Neuron (in vitro differentiated cells): ENCODE measurements at regions not wholly inside any gene's neighbourhood (a gene's known extent, or its start where the extent isn't known, plus 50 kb on each side); places are given as distances from the start of the nearest gene placed in this dataset.

Experiments
- H2AFZ ChIP-seq: one replicate; pipeline ENCODE4 v1.6.1; 2013; ENCODE audit warnings: low read depth, mild to moderate bottlenecking, inconsistent platforms, low read length, moderate library complexity
- H3K27me3 ChIP-seq: one replicate; pipeline ENCODE4 v1.6.1; 2013; ENCODE audit warnings: low read length; ENCODE audit not compliant: insufficient read depth
- H3K36me3 ChIP-seq: one replicate; pipeline ENCODE4 v1.6.1; 2013; ENCODE audit warnings: low read length; ENCODE audit not compliant: insufficient read depth
- H3K4me1 ChIP-seq: one replicate; pipeline ENCODE4 v1.6.1; 2013; ENCODE audit warnings: low read length; ENCODE audit not compliant: insufficient read depth
- H3K4me3 ChIP-seq: 2 replicates; pipeline ENCODE4 v1.5.1; 2013; ENCODE audit warnings: mild to moderate bottlenecking, low read length, moderate library complexity
- H3K9me3 ChIP-seq: one replicate; pipeline ENCODE4 v1.6.1; 2013; ENCODE audit warnings: low read length

- H3K4me3 ChIP-seq, result no peak overlapping the region
- H3K9me3 ChIP-seq, result no peaks in the 10 kb centered on the region
- H3K27me3 ChIP-seq, result no peaks in the 10 kb centered on the region
- H3K4me1 ChIP-seq, result no peaks in the 10 kb centered on the region
- H3K36me3 ChIP-seq, result no peaks in the 10 kb centered on the region
- H2AFZ ChIP-seq, result no peak overlapping the region
Observed at GRCh38 chr5:89759802-89760201, 649.8 kb downstream of the CETN3 start.

DNA sequence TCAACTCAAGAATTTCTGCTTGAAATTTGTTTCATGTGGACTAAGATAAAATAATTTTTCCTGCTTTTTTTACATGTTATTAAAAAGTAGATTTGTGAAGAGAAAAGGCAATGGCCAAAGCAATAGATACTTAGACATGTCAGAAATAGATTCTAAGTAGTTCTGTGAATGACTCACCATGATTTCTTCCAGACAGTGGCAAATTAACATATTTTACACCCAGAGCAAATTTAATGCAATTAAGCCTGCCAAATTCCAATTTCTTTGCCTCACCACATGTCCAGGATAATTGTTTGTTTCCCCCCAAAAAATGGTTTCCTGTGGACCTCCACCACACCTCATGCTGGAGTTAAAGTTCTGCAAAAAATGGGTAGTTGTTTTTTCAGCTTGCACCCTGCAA is 651.4 kb downstream of the CETN3 start:
- Histone ChIP-seq H2AFZ (no peak overlapping the region), H3K4me3 (no peak overlapping the region), H3K27me3 (no peaks in the 10 kb centered on the region), H3K4me1 (no peaks in the 10 kb centered on the region), H3K36me3 (no peaks in the 10 kb centered on the region), H3K9me3 (no peaks in the 10 kb centered on the region)

DNA sequence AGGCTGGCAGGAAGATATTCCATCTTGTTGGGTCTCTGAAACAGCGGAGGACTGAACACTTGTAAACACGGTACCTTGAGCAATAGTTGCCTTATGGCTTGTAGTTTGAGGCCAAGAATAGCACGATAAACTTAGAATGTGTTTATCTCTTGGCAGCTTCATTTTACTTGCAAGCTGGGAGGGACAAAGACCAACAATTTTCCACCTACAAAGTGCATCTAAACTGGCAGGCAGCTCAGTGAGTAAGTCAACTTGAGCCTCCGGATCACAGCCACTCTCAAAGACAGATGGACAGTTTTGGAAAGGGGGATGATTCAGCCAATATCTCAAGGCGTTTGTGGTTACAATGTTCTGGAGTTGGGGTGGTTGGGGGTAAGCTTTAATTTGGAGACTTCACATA is 652.6 kb downstream of the CETN3 start:
- Histone ChIP-seq H3K4me1 (no peaks in the 10 kb centered on the region), H3K36me3 (no peaks in the 10 kb centered on the region), H3K4me3 (no peak overlapping the region), H2AFZ (no peak overlapping the region), H3K27me3 (no peaks in the 10 kb centered on the region), H3K9me3 (no peaks in the 10 kb centered on the region)

DNA sequence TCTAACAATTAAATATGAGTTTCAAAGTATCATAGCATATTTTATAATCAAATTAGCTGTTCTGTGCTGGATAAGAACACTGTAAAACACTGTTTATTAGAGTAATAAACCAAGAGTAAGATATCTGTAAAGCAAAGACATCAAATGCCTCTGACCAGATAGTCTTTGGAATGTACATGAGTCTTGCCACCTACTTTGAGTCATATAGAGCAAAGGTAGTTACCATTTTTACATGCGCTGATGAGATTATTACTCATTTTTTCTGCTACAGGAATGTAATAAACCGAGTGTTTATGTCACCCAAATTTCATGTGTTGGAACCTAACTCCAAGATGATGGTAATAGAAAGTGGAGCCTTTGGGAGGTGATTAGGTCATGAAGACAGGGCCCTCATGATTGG is 654.5 kb downstream of the CETN3 start:
- Histone ChIP-seq H3K27me3 (no peaks in the 10 kb centered on the region), H3K36me3 (no peaks in the 10 kb centered on the region), H3K4me1 (no peaks in the 10 kb centered on the region), H3K4me3 (no peak overlapping the region), H2AFZ (no peak overlapping the region), H3K9me3 (no peaks in the 10 kb centered on the region)

- H3K4me1 ChIP-seq, result no peaks in the 10 kb centered on the region
- H2AFZ ChIP-seq, result no peak overlapping the region
- no peaks in the 10 kb centered on the region for H3K27me3 ChIP-seq
- H3K36me3 ChIP-seq, result no peaks in the 10 kb centered on the region
- H3K9me3 ChIP-seq, result no peaks in the 10 kb centered on the region
- H3K4me3 ChIP-seq, result no peak overlapping the region
Observed at GRCh38 chr5:89735082-89735481, 674.5 kb downstream of the CETN3 start.

DNA sequence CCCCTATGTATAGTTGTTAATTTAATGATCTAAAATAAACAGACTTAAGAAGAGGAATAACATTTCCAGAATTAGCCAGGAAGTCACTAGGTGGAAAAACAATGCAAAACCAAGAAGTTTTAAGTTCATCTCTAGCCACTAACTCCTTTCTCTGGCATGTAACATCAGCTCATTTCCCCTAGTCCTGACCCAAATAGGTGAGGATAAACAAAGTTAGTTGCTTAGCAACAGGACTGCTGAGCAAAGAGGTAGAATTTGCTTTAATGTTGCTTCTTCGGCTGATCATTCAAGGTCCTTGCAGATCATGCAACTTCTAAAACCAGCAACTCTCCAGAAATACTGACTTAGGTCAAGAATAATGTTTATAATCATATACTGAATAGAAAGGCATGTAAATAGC is 675.8 kb downstream of the CETN3 start:
- Histone ChIP-seq H3K36me3 (no peaks in the 10 kb centered on the region), H2AFZ (no peak overlapping the region), H3K4me1 (no peaks in the 10 kb centered on the region), H3K4me3 (no peak overlapping the region), H3K27me3 (no peaks in the 10 kb centered on the region), H3K9me3 (no peaks in the 10 kb centered on the region)

- H3K4me3 ChIP-seq, result no peak overlapping the region
- H3K4me1 ChIP-seq, result peaks cover 3% of the 10 kb centered on the region
- H3K27me3 ChIP-seq, result no peaks in the 10 kb centered on the region
- no peak overlapping the region for H2AFZ ChIP-seq
- H3K36me3 ChIP-seq, result no peaks in the 10 kb centered on the region
- no peaks in the 10 kb centered on the region for H3K9me3 ChIP-seq
Observed at GRCh38 chr5:89729623-89730301, 679.8 kb downstream of the CETN3 start.

DNA sequence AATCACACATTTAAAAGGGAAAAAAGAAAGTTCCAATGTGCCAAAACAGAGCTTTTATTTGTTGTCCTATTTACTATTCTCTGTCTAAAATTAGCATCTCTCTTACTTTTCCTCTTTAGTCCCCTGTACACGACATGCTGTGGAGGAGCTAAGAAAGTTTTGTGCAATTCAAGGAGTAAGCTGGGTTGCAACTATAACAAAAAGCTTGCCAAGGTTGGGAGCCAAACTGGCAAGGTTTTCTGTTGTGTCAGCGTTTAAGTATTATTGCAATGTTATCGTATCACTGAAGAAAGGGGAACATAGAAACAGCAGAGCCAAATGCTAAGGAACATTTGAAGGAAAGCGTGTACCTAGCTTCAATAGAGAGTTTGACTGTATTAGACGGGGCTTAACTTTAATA is 680.8 kb downstream of the CETN3 start:
- H2AFZ ChIP-seq, result no peak overlapping the region

GRCh38 chr5:89728134-89728533 is 681.4 kb downstream of the CETN3 start:
- Histone ChIP-seq H3K4me3 (no peak overlapping the region), H3K27me3 (no peaks in the 10 kb centered on the region), H2AFZ (no peak overlapping the region), H3K4me1 (peaks cover 3% of the 10 kb centered on the region), H3K9me3 (no peaks in the 10 kb centered on the region), H3K36me3 (no peaks in the 10 kb centered on the region)

More for the DNA sequence above, 680.8 kb downstream of the CETN3 start:
- Histone ChIP-seq H3K4me1 (peaks cover 3% of the 10 kb centered on the region), H3K9me3 (no peaks in the 10 kb centered on the region), H3K27me3 (no peaks in the 10 kb centered on the region), H3K36me3 (no peaks in the 10 kb centered on the region), H3K4me3 (no peak overlapping the region)

GRCh38 chr5:89724379-89725095 is 685.0 kb downstream of the CETN3 start:
- H3K27me3 ChIP-seq, result no peaks in the 10 kb centered on the region
- no peak overlapping the region for H2AFZ ChIP-seq
- H3K4me1 ChIP-seq, result peaks cover 3% of the 10 kb centered on the region
- no peaks in the 10 kb centered on the region for H3K9me3 ChIP-seq
- no peaks in the 10 kb centered on the region for H3K36me3 ChIP-seq
- no peak overlapping the region for H3K4me3 ChIP-seq

GRCh38 chr5:89723907-89724306 is 685.6 kb downstream of the CETN3 start:
- Histone ChIP-seq H3K4me3 (no peak overlapping the region), H3K9me3 (no peaks in the 10 kb centered on the region), H3K36me3 (no peaks in the 10 kb centered on the region), H2AFZ (no peak overlapping the region), H3K4me1 (peaks cover 3% of the 10 kb centered on the region), H3K27me3 (no peaks in the 10 kb centered on the region)

DNA sequence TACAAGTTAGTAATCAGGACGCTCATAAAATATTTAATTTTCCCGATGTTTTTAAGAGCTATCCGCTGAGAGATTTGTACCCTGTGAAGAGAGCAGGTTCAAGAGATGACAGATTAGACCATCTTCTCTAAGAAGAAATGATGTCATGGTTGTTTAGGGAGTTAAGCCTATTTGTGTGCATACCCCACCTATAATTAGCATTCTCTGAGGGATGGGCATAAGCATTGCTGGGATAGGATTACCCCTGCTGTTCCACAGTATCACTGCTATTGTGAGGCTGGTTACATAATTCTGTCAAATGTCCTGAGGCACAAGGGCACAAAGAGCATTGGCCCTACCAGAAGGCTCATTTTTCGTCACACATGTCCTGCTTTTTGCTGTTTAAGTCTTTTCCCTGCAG is 687.0 kb downstream of the CETN3 start:
- Histone ChIP-seq H3K9me3 (no peaks in the 10 kb centered on the region), H3K4me3 (no peak overlapping the region), H3K27me3 (no peaks in the 10 kb centered on the region), H3K4me1 (no peaks in the 10 kb centered on the region), H3K36me3 (no peaks in the 10 kb centered on the region), H2AFZ (no peak overlapping the region)

DNA sequence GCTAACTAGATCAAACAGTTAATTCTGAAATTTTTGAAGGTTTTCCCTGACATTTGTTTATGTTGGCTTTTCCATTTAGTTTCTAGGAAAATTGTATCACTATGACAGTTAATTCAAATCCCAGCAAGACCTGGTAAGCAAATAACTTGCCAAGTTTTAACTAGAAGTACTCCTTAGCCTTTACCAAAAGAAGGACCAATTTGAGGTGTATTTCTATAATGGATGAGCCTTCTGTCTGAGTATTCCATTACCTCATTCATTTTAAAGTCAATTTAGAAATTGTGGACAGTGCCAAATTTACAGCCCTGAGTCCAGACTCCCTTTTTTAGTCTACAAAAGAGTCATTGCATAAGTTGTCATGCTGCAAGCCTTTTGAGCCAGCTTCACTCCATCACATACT is 687.6 kb downstream of the CETN3 start:
- H2AFZ ChIP-seq, result no peak overlapping the region
- no peaks in the 10 kb centered on the region for H3K4me1 ChIP-seq
- no peaks in the 10 kb centered on the region for H3K9me3 ChIP-seq
- H3K27me3 ChIP-seq, result no peaks in the 10 kb centered on the region
- H3K4me3 ChIP-seq, result no peak overlapping the region
- no peaks in the 10 kb centered on the region for H3K36me3 ChIP-seq

DNA sequence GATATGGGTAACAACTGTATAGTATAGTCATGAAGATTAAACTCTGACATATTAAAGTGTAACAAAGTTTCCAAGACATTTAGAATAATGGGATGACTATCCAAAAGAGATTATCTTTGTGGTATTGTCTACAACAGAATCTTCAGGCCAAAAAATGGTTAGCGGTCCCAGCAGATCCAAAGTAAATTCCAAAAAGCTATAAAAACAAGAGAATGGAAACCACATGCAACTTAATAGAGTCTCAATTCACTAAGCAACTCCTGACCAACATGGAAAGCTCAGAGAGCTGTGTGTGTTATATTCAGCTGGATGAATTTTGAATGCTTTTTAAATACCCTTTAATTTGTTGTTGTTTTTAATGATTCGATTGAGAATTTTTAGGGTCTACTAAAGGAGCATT is 688.2 kb downstream of the CETN3 start:
- no peaks in the 10 kb centered on the region for H3K9me3 ChIP-seq
- H3K27me3 ChIP-seq, result no peaks in the 10 kb centered on the region
- no peak overlapping the region for H3K4me3 ChIP-seq
- no peaks in the 10 kb centered on the region for H3K4me1 ChIP-seq
- H3K36me3 ChIP-seq, result no peaks in the 10 kb centered on the region
- H2AFZ ChIP-seq, result no peak overlapping the region
